ENCODE measurements at regions not wholly inside any gene's neighbourhood (a gene's known extent, or its start where the extent isn't known, plus 50 kb on each side); places are given as distances from the start of the nearest gene placed in this dataset.
"Not testable (repeated sequence)": the region's sequence is repeated elsewhere in the genome, so short reads cannot be mapped to it uniquely, and the experiment has no call there.

DNA sequence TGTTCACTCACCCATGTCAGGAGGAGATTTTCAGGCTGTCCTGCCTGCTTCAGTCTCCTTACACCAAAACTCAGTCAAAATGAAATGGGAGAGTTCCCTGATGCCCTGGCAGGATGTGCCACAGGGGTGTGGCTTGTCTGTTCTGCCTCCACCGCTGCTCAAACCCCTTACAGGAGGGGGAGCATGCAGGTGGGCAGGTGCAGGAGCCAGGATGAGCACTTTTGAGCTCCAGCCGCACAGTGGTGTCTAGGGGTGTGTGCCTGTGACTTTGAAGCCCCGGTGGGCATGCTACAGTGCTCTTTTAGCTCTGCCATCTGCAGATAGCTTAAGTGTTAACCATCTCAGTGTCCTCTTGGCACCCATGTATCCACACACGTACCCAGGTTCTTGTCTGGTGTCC lies 71.9 kb upstream of the IPO5 start:
- FAIRE-seq, result no peak
- no peak for DNase-seq (ENCODE audit: insufficient read length, low spot score)
- TF ChIP-seq, protein P1, sequence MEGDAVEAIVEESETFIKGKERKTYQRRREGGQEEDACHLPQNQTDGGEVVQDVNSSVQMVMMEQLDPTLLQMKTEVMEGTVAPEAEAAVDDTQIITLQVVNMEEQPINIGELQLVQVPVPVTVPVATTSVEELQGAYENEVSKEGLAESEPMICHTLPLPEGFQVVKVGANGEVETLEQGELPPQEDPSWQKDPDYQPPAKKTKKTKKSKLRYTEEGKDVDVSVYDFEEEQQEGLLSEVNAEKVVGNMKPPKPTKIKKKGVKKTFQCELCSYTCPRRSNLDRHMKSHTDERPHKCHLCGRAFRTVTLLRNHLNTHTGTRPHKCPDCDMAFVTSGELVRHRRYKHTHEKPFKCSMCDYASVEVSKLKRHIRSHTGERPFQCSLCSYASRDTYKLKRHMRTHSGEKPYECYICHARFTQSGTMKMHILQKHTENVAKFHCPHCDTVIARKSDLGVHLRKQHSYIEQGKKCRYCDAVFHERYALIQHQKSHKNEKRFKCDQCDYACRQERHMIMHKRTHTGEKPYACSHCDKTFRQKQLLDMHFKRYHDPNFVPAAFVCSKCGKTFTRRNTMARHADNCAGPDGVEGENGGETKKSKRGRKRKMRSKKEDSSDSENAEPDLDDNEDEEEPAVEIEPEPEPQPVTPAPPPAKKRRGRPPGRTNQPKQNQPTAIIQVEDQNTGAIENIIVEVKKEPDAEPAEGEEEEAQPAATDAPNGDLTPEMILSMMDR (IDR thresholded peaks at IDR 0.05; ENCODE audit: insufficient read depth, missing control alignments), result no peak

DNA sequence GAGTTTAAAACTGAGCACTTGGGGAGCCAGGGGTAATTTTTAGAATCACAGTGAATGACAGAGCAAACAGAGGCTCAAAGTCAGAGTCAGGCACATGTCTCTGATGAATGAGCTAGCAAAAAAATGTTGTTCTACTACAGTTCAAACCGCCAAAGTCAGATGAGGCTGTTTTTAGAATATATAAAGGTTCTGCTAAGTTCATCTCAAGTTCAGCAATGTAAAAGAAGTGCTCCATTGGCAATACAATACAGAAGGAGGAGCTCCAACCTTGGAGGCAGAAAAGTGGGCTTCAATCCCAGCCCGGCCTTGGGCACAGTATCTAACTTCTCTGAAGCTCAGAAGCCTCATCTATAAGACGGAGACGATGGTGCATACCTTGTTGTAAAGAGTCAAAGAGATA lies 70.1 kb upstream of the IPO5 start:
- TF ChIP-seq, protein P1 (IDR thresholded peaks at IDR 0.05; ENCODE audit: insufficient read depth, missing control alignments), result no peak
- no peak for FAIRE-seq

DNA sequence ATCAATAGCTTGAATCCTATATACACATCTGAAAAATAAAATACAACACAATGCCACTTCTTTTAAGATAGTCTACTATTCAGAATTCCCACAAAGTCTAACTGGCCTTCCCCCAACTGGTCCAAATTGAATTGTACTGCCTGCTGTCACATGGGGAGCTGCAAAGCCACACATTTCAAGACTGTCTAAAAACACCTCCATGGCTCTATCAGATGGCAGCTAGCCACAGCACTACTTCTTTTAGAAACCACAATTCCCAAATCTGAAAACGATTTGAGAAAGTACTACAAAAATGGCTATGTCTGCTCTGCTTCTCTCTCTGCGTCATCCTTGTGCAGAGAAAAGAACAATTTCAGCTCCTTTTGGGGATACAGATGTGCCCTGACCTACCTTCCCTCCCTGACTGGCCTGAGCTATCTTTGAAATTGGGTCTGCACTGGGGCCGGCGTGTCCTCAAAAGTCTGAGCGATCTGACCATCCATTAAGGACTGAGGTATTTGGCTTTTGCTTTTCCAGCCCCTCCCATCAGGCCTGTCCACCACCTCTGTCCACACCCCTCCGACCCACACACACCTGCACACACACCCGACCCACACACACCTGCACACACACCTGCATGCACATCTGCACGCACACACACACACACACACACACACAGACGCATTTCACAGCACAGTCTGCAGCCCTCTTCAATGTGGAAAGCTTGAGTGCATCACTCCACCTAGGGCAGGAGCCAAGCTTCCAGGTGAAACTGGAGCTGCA lies 68.6 kb upstream of the IPO5 start:
- TF ChIP-seq, protein P1 (IDR thresholded peaks at IDR 0.05; ENCODE audit: insufficient read depth, missing control alignments), result no peak
- no peak for DNase-seq (ENCODE audit: insufficient read length, low spot score)
- FAIRE-seq, result no peak

More for the DNA sequence above, 70.1 kb upstream of the IPO5 start:
- DNase-seq (ENCODE audit: insufficient read length, low spot score), result no peak

DNA sequence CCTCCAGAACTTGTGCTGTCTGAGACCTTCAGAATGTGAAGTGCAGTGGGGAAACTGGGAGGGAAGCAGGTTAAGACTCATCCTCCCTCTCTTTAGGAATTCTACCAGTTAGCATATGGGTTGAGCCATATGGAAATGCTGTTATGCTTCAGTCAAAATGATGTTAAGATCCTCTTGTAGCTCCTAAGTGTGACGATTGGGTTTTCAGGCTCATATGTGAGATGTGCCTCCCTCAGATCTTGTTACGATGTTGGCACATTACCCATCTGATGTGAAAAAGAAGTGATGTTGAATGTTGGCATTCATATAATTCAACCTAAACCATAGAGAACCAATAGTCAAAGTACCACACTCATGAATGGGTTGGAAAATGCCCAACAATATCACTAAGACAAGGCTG lies 67.8 kb upstream of the IPO5 start:
- TF ChIP-seq, protein P1 (IDR thresholded peaks at IDR 0.05; ENCODE audit: insufficient read depth, missing control alignments), result no peak
- DNase-seq (ENCODE audit: insufficient read length, low spot score) (no peak), FAIRE-seq (no peak)

DNA sequence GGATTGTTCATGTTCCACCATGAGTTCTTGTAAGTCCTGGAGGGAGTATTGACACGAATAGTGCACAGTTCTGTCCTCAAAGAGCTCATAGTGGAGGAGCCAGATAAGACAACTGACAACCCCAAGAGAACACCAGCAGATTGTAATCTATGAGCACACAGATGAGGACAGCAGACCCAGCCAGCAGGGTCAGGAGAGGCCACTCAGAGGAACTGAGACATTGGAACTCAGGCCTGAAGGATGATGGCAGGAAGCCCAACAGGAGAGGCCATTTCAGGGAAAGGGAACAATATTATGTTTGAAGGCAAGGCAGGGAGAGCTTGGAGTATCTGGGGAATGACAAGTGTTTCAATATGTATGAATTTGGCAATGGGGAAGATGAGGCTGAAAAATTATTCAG lies 63.7 kb upstream of the IPO5 start:
- DNase-seq (ENCODE audit: insufficient read length, low spot score) (no peak), FAIRE-seq (no peak)
- TF ChIP-seq, protein P1 (IDR thresholded peaks at IDR 0.05; ENCODE audit: insufficient read depth, missing control alignments), result no peak

DNA sequence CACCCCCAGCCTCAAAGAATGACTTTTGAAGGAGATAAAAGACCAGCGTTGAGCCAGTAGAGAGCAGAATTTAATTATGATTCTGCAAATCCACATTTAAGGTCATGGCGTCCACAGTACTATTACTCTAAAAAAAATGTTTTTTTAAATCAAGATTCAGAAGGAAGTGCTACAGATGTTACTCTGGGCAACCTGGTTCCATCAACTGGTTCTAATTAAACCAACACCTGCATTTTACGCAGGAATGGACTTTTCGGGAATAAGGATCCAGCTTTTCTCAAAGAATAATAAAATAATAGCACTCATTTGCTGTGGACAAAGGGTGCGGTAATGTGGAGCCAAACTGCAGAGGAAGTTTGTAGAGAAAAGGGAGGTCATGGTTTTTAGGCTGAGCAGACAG lies 62.9 kb upstream of the IPO5 start:
- DNase-seq (ENCODE audit: insufficient read length, low spot score), result no peak
- FAIRE-seq, result no peak
- TF ChIP-seq, protein P1 (IDR thresholded peaks at IDR 0.05; ENCODE audit: insufficient read depth, missing control alignments), result no peak

DNA sequence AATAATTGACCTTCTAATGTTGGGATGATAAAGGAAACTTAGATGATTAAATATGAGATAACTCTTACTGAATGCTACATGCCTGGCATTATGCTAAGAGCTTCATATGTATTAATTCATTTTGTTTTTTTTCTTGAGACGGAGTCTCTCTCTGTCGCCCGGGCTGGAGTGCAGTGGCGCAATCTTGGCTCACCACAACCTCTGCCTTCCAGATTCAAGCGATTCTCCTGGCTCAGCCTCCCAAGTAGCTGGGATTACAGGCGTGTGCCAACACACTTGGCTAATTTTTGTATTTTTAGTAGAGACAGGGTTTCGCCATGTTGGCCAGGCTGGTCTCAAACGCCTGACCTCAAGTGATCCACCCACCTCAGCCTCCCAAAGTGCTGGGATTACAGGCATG lies 61.5 kb upstream of the IPO5 start:
- not testable (repeated sequence) for FAIRE-seq; DNase-seq (ENCODE audit: insufficient read length, low spot score)

Data from D721Med (cell line).